MCF 10A (cell line): ENCODE measurements at regions not wholly inside any gene's neighbourhood (a gene's known extent, or its start where the extent isn't known, plus 50 kb on each side); places are given as distances from the start of the nearest gene placed in this dataset.
"Not testable (repeated sequence)": the region's sequence is repeated elsewhere in the genome, so short reads cannot be mapped to it uniquely, and the experiment has no call there.

Experiments used
- BruUV-seq: library from RNA; stranded (reverse); fragments of 400-500 nt; replicated peaks from 2 replicates; lab custom pipeline; 2021; lab: Mats Ljungman, UMichigan
- CTCF ChIA-PET: fragments of 300-600 bp; sonication (Branson Sonifier 250); formaldehyde crosslinking; extraction: SDS; loops from one replicate; lab custom pipeline; 2021; ENCODE audit warnings: antibody characterized with exemption, inconsistent platforms; lab: Yijun Ruan, JAX
- POLR2A ChIA-PET: fragments of 300-600, 350-650 bp; sonication (Branson Sonifier 250); formaldehyde crosslinking; extraction: SDS; loops from one replicate; lab custom pipeline; 2020; ENCODE audit warnings: antibody characterized with exemption, inconsistent platforms; lab: Yijun Ruan, JAX
- DNase-seq: peaks from one replicate; pipeline ENCODE4 v3.0.0-alpha.2; 2018; ENCODE audit not compliant: unreplicated experiment
- H3K27ac Mint-ChIP-seq: one replicate; pipeline ENCODE4 v1.8.0; 2022; ENCODE audit warnings: mild to moderate bottlenecking, low read depth, mixed read lengths; ENCODE audit not compliant: unreplicated experiment
- H3K27me3 Mint-ChIP-seq: one replicate; pipeline ENCODE4 v1.8.0; 2022; ENCODE audit warnings: mixed read lengths; ENCODE audit not compliant: insufficient read depth, unreplicated experiment
- H3K36me3 Mint-ChIP-seq: one replicate; pipeline ENCODE4 v1.8.0; 2022; ENCODE audit warnings: mild to moderate bottlenecking, moderate library complexity, mixed read lengths; ENCODE audit not compliant: insufficient read depth, unreplicated experiment
- H3K4me1 Mint-ChIP-seq: one replicate; pipeline ENCODE4 v1.8.0; 2022; ENCODE audit warnings: mixed read lengths; ENCODE audit not compliant: insufficient read depth, unreplicated experiment
- H3K4me3 Mint-ChIP-seq: one replicate; pipeline ENCODE4 v1.8.0; 2022; ENCODE audit warnings: mild to moderate bottlenecking, moderate library complexity, mixed read lengths; ENCODE audit not compliant: unreplicated experiment
- H3K9me3 Mint-ChIP-seq: one replicate; pipeline ENCODE4 v1.8.0; 2022; ENCODE audit warnings: mixed read lengths; ENCODE audit not compliant: unreplicated experiment
- intact Hi-C: fragments of 100-400 bp; cut with micrococcal nuclease; formaldehyde crosslinking; loops from 2 replicates; pipeline ENCODE4 v1.14.1; 2022
- TF ChIP-seq, protein P1 (sequence below): fragments of 200-600 bp; IDR thresholded peaks from one replicate; pipeline ENCODE4 v1.8.0; 2022; ENCODE audit warnings: antibody characterized with exemption, mild to moderate bottlenecking; ENCODE audit not compliant: unreplicated experiment

DNA sequence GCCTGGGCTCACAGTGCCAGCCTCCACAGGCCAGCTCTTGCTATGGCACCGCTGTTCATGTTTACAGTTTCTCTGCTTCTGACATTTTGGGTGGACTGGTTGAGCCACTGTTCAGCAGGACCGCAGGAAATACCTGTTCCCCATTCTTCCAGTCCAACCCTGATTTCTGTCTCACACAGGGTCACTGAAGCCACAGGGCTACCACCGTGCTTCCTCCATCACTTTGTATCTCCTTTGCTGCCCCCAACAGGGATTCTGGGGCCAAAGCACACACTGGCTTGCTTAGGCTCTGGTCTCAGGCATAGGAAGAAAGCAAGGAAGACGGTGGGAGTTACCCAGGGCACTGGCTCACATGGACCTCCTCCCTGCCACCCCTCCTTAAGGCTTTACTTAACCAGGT is 164.5 kb downstream of the UNC5CL start:
- TF ChIP-seq, protein P1, sequence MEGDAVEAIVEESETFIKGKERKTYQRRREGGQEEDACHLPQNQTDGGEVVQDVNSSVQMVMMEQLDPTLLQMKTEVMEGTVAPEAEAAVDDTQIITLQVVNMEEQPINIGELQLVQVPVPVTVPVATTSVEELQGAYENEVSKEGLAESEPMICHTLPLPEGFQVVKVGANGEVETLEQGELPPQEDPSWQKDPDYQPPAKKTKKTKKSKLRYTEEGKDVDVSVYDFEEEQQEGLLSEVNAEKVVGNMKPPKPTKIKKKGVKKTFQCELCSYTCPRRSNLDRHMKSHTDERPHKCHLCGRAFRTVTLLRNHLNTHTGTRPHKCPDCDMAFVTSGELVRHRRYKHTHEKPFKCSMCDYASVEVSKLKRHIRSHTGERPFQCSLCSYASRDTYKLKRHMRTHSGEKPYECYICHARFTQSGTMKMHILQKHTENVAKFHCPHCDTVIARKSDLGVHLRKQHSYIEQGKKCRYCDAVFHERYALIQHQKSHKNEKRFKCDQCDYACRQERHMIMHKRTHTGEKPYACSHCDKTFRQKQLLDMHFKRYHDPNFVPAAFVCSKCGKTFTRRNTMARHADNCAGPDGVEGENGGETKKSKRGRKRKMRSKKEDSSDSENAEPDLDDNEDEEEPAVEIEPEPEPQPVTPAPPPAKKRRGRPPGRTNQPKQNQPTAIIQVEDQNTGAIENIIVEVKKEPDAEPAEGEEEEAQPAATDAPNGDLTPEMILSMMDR, result no peak
- POLR2A ChIA-PET, result interaction anchor here (0.6 kb wide), 1 partner anchor 14 kb away, joined by 3 read pairs; no protein-coding TSS in a partner anchor
- H3K4me3 Mint-ChIP-seq, result no peak overlapping the region

DNA sequence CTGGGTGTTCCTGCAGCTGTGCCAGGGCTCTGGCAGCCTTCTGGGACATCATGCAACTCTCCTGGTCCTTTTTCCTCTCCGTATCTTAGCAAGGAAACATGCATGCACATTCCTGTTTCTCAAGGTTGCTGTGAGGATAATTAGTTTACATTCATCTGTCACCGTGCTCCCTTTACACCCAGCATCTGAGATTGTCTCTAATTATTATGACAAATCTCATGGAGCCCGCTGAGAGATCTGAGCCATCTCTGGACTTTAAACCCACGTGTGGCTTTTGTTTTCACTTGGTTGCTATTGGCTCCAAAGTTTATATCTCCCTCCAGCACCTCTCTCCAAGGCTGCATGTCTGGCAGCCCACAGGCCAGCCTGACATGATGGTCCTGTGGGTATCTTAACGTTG is 167.6 kb downstream of the UNC5CL start:
- POLR2A ChIA-PET, result no interaction called here
- no peak for DNase-seq
- no TSS peak for BruUV-seq
- CTCF ChIA-PET, result no interaction called here
- Mint-ChIP-seq H3K27ac (no peak overlapping the region), H3K9me3 (no peaks in the 10 kb centered on the region), H3K27me3 (peaks cover 27% of the 10 kb centered on the region), H3K4me3 (no peak overlapping the region), H3K36me3 (no peaks in the 10 kb centered on the region), H3K4me1 (no peaks in the 10 kb centered on the region)
- TF ChIP-seq, protein P1, result no peak
- intact Hi-C loops, result no loop called here

More for the DNA sequence above, 164.5 kb downstream of the UNC5CL start:
- H3K4me1 Mint-ChIP-seq, result no peaks in the 10 kb centered on the region
- H3K9me3 Mint-ChIP-seq, result no peaks in the 10 kb centered on the region
- no TSS peak for BruUV-seq
- intact Hi-C loops, result no loop called here
- peaks cover 35% of the 10 kb centered on the region for H3K27me3 Mint-ChIP-seq
- no peaks in the 10 kb centered on the region for H3K36me3 Mint-ChIP-seq
- peak; percentile 16 for DNase-seq
- CTCF ChIA-PET, result interaction anchor here (0.7 to 1.9 kb wide), 3 partner anchors 29 to 835 kb away, joined by 3 to 5 read pairs (median 4); no protein-coding TSS in a partner anchor
- H3K27ac Mint-ChIP-seq, result no peak overlapping the region

DNA sequence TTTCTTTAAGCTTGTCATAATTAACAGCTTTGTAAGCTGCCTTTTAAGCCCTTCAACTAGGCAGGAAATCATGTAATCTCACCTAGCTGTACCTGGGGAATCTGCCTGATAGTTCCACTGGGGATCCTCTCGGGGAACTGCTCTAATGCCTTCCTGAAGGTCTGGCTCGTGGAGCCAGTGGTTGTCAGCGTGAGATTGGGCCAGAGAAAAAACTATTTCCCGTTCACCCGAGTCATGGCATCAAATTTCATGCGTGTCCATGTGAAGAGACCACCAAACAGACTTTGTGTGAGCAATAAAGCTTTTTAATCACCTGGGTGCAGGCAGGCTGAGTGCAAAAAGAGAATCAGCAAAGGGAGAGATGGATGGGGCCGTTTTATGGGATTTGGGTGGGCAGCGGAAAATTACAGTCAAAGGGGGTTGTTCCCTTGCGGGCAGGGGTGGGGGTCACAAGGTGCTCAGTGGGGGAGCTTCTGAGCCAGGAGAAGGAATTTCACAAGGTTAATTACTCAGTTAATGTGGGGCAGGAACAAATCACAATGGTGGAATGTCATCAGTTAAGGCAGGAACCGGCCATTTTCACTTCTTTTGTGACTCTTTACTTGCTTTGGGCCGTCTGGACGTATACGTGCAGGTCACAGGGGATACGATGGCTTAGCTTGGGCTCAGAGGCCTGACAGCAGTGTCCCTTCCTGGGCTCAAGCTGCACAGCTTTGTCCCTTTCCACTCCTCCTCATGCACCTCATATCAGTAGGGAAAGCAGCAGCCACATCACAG is 170.7 kb downstream of the UNC5CL start:
- H3K27ac Mint-ChIP-seq, H3K36me3 Mint-ChIP-seq, POLR2A ChIA-PET, intact Hi-C loops, H3K4me1 Mint-ChIP-seq, H3K9me3 Mint-ChIP-seq, H3K4me3 Mint-ChIP-seq, BruUV-seq, DNase-seq: not testable (repeated sequence)
- CTCF ChIA-PET, result interaction anchor here (0.6 to 0.9 kb wide), 6 partner anchors 15 to 1064 kb away, joined by 3 read pairs; no protein-coding TSS in a partner anchor
- H3K27me3 Mint-ChIP-seq, result peaks cover 16% of the 10 kb centered on the region

DNA sequence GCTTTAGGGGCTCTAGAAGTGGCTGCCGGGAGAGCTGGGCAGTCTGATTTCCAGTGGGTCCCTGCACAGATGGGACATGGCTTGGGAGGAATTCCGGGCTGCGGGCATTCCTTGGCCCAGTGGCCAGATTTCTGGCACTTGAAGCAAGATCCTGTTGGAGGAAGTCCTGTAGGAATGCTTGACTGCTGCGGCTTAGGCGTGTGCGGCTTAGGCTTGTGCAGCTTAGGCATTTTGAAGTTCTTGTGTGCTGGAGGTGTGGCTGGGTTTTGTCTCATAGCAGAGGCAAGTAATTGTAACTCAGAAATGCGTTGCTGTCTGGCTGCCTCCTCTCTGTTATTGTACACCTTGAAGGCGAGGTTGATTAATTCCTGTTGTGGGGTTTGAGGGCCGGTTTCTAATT is 171.5 kb downstream of the UNC5CL start:
- H3K4me3 Mint-ChIP-seq, H3K4me1 Mint-ChIP-seq, H3K9me3 Mint-ChIP-seq, H3K36me3 Mint-ChIP-seq, intact Hi-C loops, DNase-seq, H3K27ac Mint-ChIP-seq, H3K27me3 Mint-ChIP-seq, BruUV-seq, POLR2A ChIA-PET: not testable (repeated sequence)
- CTCF ChIA-PET, result interaction anchor here (0.6 to 0.9 kb wide), 3 partner anchors 27 to 222 kb away, joined by 3 read pairs; no protein-coding TSS in a partner anchor

DNA sequence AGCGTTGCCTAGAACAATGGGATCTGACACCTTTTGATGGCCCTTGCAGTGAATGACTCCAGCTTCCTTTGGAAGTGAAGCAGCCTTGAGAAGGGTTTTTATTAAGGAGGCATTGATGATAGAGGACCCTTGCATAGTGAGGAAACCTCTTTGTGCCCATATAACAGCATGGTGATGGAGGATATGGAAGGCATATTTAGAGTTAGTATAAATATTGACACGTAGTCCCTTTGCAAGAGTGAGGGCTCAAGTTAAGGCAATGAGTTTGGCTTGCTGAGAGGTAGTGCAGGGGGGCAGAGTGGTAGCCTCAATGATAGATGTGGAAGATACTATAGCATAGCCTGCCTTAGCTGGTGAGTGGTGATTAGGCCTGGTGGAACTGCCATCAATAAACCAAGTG is 173.8 kb downstream of the UNC5CL start:
- intact Hi-C loops, H3K27me3 Mint-ChIP-seq, DNase-seq, CTCF ChIA-PET, H3K4me3 Mint-ChIP-seq, POLR2A ChIA-PET, H3K36me3 Mint-ChIP-seq, H3K9me3 Mint-ChIP-seq, BruUV-seq, H3K4me1 Mint-ChIP-seq, H3K27ac Mint-ChIP-seq: not testable (repeated sequence)
